Esophagus squamous epithelium (tissue), 5 donors: ENCODE measurements at regions not wholly inside any gene's neighbourhood (a gene's known extent, or its start where the extent isn't known, plus 50 kb on each side); places are given as distances from the start of the nearest gene placed in this dataset.

Experiments used
- DNase-seq: peaks from one replicate; lab custom pipeline; 2025; lab: John Stamatoyannopoulos, UW
- H3K27ac ChIP-seq, 4 donors: fragments of 200-600 bp; sonication (generic); one replicate each; pipeline ENCODE4 v1.5.1; 2016 to 2019; ENCODE audit warnings: mild to moderate bottlenecking in 1 of 4
- H3K27me3 ChIP-seq, 4 donors: fragments of 200-600 bp; sonication (generic); 1 replicate in 3 of 4; 2 replicates in 1 of 4; pipeline versions ENCODE4 v1.5.1 to v1.6.0; 2017 to 2021; ENCODE audit warnings: antibody characterized with exemption in 1 of 4
- H3K36me3 ChIP-seq, 3 donors: fragments of 200-600 bp; sonication (generic); one replicate each; pipeline ENCODE4 v1.5.1; 2016 to 2019
- H3K4me1 ChIP-seq, 3 donors: fragments of 200-600 bp; sonication (generic); one replicate each; pipeline ENCODE4 v1.5.1; 2017 to 2019
- H3K4me3 ChIP-seq, 4 donors: fragments of 200-600 bp; sonication (generic); 1 replicate in 3 of 4; 2 replicates in 1 of 4; pipeline ENCODE4 v1.5.1; 2016 to 2019; ENCODE audit warnings: mild to moderate bottlenecking in 2 of 4, moderate library complexity in 1 of 4
- H3K9me3 ChIP-seq, 3 donors: fragments of 200-600 bp; sonication (generic); one replicate each; pipeline ENCODE4 v1.5.1; 2016 to 2019
- POLR2A ChIP-seq, 4 donors: fragments of 450-650 bp; IDR thresholded peaks; one replicate each; pipeline ENCODE4 v1.6.1; 2017; ENCODE audit warnings: antibody characterized with exemption in 4 of 4, mild to moderate bottlenecking in 4 of 4, moderate library complexity in 3 of 4
- WGBS, 2 donors: methylation state at CpG; one replicate each; pipeline ENCODE4 v1.1.5; 2018; 5-methylcytosine and 5-hydroxymethylcytosine counted together
- intact Hi-C: fragments of 100-400 bp; cut with DNase I; formaldehyde crosslinking; loops from one replicate; pipeline ENCODE4 v1.15.0; 2022
- TF ChIP-seq, protein P1 (sequence below), 6 experiments: fragments of 450-650 bp in 4 of 6; fragments of 200-600 bp in 2 of 6; sonication (generic) in 2 of 6; IDR thresholded peaks; one replicate each; pipeline ENCODE4 v1.5.1; 2016 to 2019; ENCODE audit warnings: antibody characterized with exemption in 6 of 6, mild to moderate bottlenecking in 4 of 6, moderate library complexity in 4 of 6
- donor health status: DM: yes; HTN: yes; CAD: no.

GRCh38 chr5:159735036-159735435, 181.2 kb upstream of the ADRA1B start:
- Histone ChIP-seq H3K4me3 (no peak overlapping the region), H3K4me1 (no peaks in the 10 kb centered on the region), H3K9me3 (no peaks in the 10 kb centered on the region), H3K27me3 (peaks cover 0 to 11% (median 0%) of the 10 kb centered on the region in 4 donors), H3K27ac (no peak overlapping the region), H3K36me3 (no peaks in the 10 kb centered on the region)
- no peak for DNase-seq
- no peak for TF ChIP-seq POLR2A (IDR thresholded peaks at IDR 0.05)
- TF ChIP-seq, protein P1, sequence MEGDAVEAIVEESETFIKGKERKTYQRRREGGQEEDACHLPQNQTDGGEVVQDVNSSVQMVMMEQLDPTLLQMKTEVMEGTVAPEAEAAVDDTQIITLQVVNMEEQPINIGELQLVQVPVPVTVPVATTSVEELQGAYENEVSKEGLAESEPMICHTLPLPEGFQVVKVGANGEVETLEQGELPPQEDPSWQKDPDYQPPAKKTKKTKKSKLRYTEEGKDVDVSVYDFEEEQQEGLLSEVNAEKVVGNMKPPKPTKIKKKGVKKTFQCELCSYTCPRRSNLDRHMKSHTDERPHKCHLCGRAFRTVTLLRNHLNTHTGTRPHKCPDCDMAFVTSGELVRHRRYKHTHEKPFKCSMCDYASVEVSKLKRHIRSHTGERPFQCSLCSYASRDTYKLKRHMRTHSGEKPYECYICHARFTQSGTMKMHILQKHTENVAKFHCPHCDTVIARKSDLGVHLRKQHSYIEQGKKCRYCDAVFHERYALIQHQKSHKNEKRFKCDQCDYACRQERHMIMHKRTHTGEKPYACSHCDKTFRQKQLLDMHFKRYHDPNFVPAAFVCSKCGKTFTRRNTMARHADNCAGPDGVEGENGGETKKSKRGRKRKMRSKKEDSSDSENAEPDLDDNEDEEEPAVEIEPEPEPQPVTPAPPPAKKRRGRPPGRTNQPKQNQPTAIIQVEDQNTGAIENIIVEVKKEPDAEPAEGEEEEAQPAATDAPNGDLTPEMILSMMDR (IDR thresholded peaks at IDR 0.05) = no peak
- WGBS, 2 donors = 60 to 71% methylated on average over 2 of the region's 2 CpGs
- intact Hi-C loops = no loop called here

- intact Hi-C loops = no loop called here
- TF ChIP-seq, protein P1 (IDR thresholded peaks at IDR 0.05) = no peak
- no peak for TF ChIP-seq POLR2A (IDR thresholded peaks at IDR 0.05)
- H3K36me3 ChIP-seq = no peaks in the 10 kb centered on the region
- H3K4me1 ChIP-seq = no peaks in the 10 kb centered on the region
- H3K27me3 ChIP-seq = peaks cover 0 to 11% (median 0%) of the 10 kb centered on the region in 4 donors
- no peaks in the 10 kb centered on the region for H3K9me3 ChIP-seq
- 61 to 64% methylated on average over 8 of the region's 8 CpGs for WGBS, 2 donors
- H3K4me3 ChIP-seq = no peak overlapping the region
- DNase-seq = no peak
- no peak overlapping the region for H3K27ac ChIP-seq
Measured at GRCh38 chr5:159735749-159736660, 180.3 kb upstream of the ADRA1B start.

- Histone ChIP-seq H3K4me1 (no peaks in the 10 kb centered on the region), H3K4me3 (no peak overlapping the region), H3K36me3 (no peaks in the 10 kb centered on the region), H3K27ac (no peak overlapping the region), H3K9me3 (no peaks in the 10 kb centered on the region), H3K27me3 (peaks cover 0 to 11% (median 0%) of the 10 kb centered on the region in 4 donors)
- TF ChIP-seq, protein P1 (IDR thresholded peaks at IDR 0.05) = no peak
- no peak for TF ChIP-seq POLR2A (IDR thresholded peaks at IDR 0.05)
- intact Hi-C loops = no loop called here
- DNase-seq = no peak
- WGBS, 2 donors = 48 to 63% methylated on average over 2 of the region's 2 CpGs
Measured at GRCh38 chr5:159736844-159737243, 179.4 kb upstream of the ADRA1B start.

- Histone ChIP-seq H3K9me3 (no peaks in the 10 kb centered on the region), H3K27me3 (peaks cover 0 to 11% (median 0%) of the 10 kb centered on the region in 4 donors), H3K4me3 (no peak overlapping the region), H3K27ac (no peak overlapping the region), H3K36me3 (no peaks in the 10 kb centered on the region), H3K4me1 (no peaks in the 10 kb centered on the region)
- 81 to 90% methylated on average over 5 of the region's 5 CpGs for WGBS, 2 donors
- DNase-seq = no peak
- intact Hi-C loops = no loop called here
- TF ChIP-seq, protein P1 (IDR thresholded peaks at IDR 0.05) = no peak
- no peak for TF ChIP-seq POLR2A (IDR thresholded peaks at IDR 0.05)
Measured at GRCh38 chr5:159737263-159737662, 179.0 kb upstream of the ADRA1B start.

DNA sequence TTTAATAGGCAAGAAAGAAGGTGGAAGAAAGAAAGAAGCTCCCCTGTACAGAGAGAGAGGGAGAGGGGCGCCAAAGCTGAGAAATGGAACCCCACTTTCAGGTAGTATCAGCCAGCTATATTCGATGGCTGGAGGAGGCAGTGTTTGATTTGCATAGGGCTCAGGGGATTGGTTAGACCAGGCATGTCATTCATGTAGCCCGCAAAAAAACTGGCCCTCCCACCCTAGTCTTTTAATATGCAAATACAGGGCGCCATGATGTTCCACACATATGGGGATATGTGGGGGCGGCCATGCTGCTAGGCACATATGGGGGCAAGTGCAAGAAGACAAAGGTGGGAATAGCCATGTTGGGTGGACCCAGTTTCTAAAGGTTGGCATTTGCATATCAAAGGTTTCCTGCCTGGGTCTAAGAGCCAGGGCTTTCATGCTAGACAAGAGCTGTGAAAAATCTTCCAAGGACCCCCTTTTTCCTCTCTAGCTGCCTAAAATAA, 174.4 kb upstream of the ADRA1B start:
- Histone ChIP-seq H3K27me3 (peaks cover 0 to 11% (median 0%) of the 10 kb centered on the region in 4 donors), H3K4me3 (no peak overlapping the region), H3K4me1 (no peaks in the 10 kb centered on the region), H3K9me3 (no peaks in the 10 kb centered on the region), H3K27ac (no peak overlapping the region), H3K36me3 (no peaks in the 10 kb centered on the region)
- TF ChIP-seq, protein P1 (IDR thresholded peaks at IDR 0.05) = no peak
- no peak for TF ChIP-seq POLR2A (IDR thresholded peaks at IDR 0.05)
- 91 to 95% methylated on average over 5 of the region's 5 CpGs for WGBS, 2 donors
- intact Hi-C loops = no loop called here
- no peak for DNase-seq
